GM12873 (cell line): ENCODE measurements at regions not wholly inside any gene's neighbourhood (a gene's known extent, or its start where the extent isn't known, plus 50 kb on each side); places are given as distances from the start of the nearest gene placed in this dataset.

Experiments
- TF ChIP-seq, protein P1 (sequence below): IDR thresholded peaks from 2 replicates; pipeline ENCODE4 v1.5.1; 2012; ENCODE audit warnings: low read depth, mild to moderate bottlenecking, moderate library complexity, low read length, control low read depth; ENCODE audit not compliant: insufficient read depth; ENCODE audit errors: missing control alignments

DNA sequence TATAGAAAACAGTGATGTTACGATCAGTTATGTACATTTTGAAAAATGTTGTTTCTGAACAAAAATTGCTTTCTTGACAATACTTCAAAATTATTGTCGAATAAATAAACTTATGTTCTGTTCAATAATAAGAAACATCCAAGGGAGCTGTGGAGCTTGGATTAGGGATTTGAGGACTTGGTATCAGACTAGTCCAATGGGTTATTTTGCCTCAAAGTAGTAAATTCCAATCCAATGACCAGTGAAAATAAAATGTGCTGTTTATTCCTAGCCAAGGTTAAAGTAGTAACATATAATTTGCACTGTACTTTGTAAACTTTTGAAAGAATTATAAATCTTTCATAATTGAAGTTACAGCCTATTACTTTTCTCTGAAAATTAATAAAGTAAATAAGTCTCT, 79.1 kb upstream of the IVNS1ABP start:
- TF ChIP-seq, protein P1, sequence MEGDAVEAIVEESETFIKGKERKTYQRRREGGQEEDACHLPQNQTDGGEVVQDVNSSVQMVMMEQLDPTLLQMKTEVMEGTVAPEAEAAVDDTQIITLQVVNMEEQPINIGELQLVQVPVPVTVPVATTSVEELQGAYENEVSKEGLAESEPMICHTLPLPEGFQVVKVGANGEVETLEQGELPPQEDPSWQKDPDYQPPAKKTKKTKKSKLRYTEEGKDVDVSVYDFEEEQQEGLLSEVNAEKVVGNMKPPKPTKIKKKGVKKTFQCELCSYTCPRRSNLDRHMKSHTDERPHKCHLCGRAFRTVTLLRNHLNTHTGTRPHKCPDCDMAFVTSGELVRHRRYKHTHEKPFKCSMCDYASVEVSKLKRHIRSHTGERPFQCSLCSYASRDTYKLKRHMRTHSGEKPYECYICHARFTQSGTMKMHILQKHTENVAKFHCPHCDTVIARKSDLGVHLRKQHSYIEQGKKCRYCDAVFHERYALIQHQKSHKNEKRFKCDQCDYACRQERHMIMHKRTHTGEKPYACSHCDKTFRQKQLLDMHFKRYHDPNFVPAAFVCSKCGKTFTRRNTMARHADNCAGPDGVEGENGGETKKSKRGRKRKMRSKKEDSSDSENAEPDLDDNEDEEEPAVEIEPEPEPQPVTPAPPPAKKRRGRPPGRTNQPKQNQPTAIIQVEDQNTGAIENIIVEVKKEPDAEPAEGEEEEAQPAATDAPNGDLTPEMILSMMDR = no peak

DNA sequence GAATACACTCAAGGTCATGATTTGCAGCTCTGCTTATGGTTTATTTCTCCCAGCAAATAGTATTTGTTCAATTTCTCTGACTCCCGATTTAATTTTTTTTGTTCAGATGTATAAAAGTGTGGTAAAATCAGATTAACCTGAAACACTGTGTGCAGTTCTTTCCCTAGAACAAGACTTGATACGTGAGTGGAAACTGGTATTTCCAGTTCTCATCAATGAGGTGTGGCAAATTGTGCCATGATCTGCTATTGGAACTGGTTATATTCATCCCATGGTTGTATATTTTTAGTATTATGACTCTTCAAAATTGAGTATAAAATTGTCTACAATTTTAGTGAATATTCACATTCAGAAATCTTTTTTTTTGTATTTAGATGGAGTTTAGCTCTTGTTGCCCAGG, 76.8 kb upstream of the IVNS1ABP start:
- TF ChIP-seq, protein P1 = no peak

DNA sequence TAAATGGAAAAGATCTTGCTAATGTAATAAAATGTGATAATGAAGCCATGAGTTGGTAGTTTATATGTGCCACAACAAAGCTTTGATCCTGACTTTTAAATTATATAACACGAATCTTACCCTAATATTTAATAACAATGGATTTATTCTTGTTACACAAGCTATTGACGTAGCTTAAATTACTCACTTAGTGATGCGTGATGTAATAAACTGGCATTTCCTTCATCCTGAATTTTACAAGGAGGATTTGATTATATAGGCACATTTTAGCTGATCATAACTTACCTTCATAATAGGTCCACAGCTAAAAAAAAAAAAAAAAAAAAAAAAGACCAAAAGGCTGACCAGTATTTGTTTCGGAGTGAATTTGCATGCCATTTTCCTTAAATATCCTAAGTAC, 76.2 kb upstream of the IVNS1ABP start:
- TF ChIP-seq, protein P1 = no peak

DNA sequence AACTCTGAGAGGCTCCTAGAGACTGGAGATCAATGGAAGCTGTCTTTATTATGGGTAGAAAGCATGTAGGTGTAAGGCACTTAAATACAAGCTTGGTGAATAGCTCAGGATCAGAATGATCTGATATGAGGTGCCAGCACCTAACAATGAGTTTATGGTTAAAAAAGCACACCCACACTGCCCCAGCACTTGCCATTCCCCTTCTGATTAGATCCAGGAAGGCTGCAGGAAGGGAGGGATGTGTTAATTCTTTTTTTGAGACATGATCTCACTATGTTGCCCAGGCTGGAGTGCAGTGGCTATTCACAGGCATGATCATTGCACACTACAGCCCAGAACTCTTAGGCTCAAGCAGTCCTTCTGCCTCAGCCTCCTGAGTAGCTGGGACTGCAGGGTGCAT, 71.8 kb upstream of the IVNS1ABP start:
- TF ChIP-seq, protein P1 = no peak

DNA sequence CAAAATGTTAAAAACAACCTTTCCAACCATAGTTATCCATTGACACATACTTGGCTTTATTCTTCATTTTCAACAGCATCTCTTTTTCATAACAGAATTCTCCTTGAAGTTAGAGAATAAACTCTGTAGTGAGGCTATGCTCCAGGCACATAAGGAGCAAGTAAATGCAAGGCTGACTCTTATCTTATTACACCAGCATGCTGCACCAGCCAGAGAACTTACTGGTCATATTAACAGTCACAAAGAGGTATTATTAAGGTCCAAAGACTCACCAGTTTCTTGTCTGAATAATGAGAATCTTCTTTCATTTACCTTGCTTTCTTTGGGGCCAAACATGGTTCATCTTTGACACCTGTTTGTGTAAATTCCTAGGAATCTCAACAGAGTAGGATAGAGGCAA, 71.3 kb upstream of the IVNS1ABP start:
- TF ChIP-seq, protein P1 = no peak

DNA sequence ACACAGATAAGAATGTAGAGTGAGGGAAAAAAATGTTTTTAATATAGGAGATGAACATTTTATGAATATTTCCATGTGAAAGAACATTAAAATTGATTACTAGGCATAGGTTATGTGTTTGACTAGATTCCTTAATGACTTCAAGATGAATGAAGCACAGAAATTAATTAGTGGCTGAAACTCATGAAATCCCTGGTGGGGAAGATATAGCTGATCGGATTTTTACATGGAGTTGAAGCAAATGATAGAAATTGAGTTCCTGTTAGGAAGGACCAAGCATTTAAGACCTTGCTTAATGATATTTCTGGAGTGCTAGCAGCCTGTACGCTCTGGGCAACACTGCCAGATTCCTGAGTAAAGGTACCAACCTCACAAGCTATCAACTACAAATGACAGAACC, 68.9 kb upstream of the IVNS1ABP start:
- TF ChIP-seq, protein P1 = no peak

DNA sequence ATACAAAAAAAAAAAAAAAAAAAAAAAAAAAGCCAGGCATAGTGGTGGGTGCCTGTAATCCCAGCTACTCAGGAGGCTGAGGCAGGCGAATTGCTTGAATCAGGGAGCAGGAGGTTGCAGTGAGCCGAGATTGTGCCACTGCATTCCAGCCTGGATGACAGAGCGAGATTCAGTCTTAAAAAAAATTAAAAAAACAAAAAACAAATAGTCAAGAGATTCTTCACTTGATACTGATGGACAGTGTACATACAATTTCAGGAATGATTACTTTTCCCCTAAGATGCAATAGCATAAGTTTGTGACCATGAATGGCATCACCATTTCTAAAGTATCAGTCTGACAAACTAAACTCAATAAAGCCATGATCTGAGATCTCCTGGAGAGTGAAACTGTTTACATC, 60.8 kb upstream of the IVNS1ABP start:
- TF ChIP-seq, protein P1 = no peak
